DOHH2 (cell line): ENCODE measurements at regions not wholly inside any gene's neighbourhood (a gene's known extent, or its start where the extent isn't known, plus 50 kb on each side); places are given as distances from the start of the nearest gene placed in this dataset.

ENCODE experiments used
- CTCF ChIP-seq: fragments of 200-600 bp; sonication (generic); IDR thresholded peaks from one replicate; pipeline ENCODE4 v1.5.1; 2014; ENCODE audit warnings: antibody characterized with exemption, mild to moderate bottlenecking, low read depth, low read length; ENCODE audit not compliant: poor library complexity, severe bottlenecking
- EZH2phosphoT487 ChIP-seq: fragments of 200-600 bp; sonication (generic); IDR thresholded peaks from 2 replicates; pipeline ENCODE4 v1.6.1; 2017; ENCODE audit warnings: borderline replicate concordance, mild to moderate bottlenecking, antibody characterized with exemption, low read length, moderate library complexity, mixed read lengths

GRCh38 chr9:24698881-24699518 is 153.3 kb upstream of the IZUMO3 start:
- TF ChIP-seq EZH2phosphoT487 (no peak), CTCF (no peak)
